ENCODE measurements at regions not wholly inside any gene's neighbourhood (a gene's known extent, or its start where the extent isn't known, plus 50 kb on each side); places are given as distances from the start of the nearest gene placed in this dataset.

- H3K4me3 ChIP-seq (ENCODE audit: low read length) = no peak overlapping the region
- H3K9me3 ChIP-seq (ENCODE audit: low read depth, low read length) = no peaks in the 10 kb centered on the region
- no peaks in the 10 kb centered on the region for H3K27me3 ChIP-seq (ENCODE audit: insufficient read depth, low read length)
- peaks cover 12% of the 10 kb centered on the region for H3K4me1 ChIP-seq (ENCODE audit: insufficient read depth, low read length)
Observed at GRCh38 chr6:11292594-11293236, 60.2 kb upstream of the NEDD9 start.

- Histone ChIP-seq H3K4me3 (ENCODE audit: low read length) (no peak overlapping the region), H3K9me3 (ENCODE audit: low read depth, low read length) (no peaks in the 10 kb centered on the region), H3K4me1 (ENCODE audit: insufficient read depth, low read length) (peaks cover 12% of the 10 kb centered on the region), H3K27me3 (ENCODE audit: insufficient read depth, low read length) (no peaks in the 10 kb centered on the region)
Observed at GRCh38 chr6:11292091-11292490, 59.6 kb upstream of the NEDD9 start.

GRCh38 chr6:11291582-11291981 lies 59.1 kb upstream of the NEDD9 start:
- Histone ChIP-seq H3K27me3 (ENCODE audit: insufficient read depth, low read length) (no peaks in the 10 kb centered on the region), H3K4me3 (ENCODE audit: low read length) (no peak overlapping the region), H3K4me1 (ENCODE audit: insufficient read depth, low read length) (peaks cover 12% of the 10 kb centered on the region), H3K9me3 (ENCODE audit: low read depth, low read length) (no peaks in the 10 kb centered on the region)

- H3K4me1 ChIP-seq (ENCODE audit: insufficient read depth, low read length) = peaks cover 12% of the 10 kb centered on the region
- H3K9me3 ChIP-seq (ENCODE audit: low read depth, low read length) = no peaks in the 10 kb centered on the region
- no peaks in the 10 kb centered on the region for H3K27me3 ChIP-seq (ENCODE audit: insufficient read depth, low read length)
- no peak overlapping the region for H3K4me3 ChIP-seq (ENCODE audit: low read length)
Observed at GRCh38 chr6:11290027-11290426, 57.6 kb upstream of the NEDD9 start.

- H3K4me1 ChIP-seq (ENCODE audit: insufficient read depth, low read length) = peaks cover 6% of the 10 kb centered on the region
- no peaks in the 10 kb centered on the region for H3K9me3 ChIP-seq (ENCODE audit: low read depth, low read length)
- H3K27me3 ChIP-seq (ENCODE audit: insufficient read depth, low read length) = no peaks in the 10 kb centered on the region
- no peak overlapping the region for H3K4me3 ChIP-seq (ENCODE audit: low read length)
Observed at GRCh38 chr6:11288065-11288464, 55.6 kb upstream of the NEDD9 start.

GRCh38 chr6:11284996-11285395 lies 52.5 kb upstream of the NEDD9 start:
- no peaks in the 10 kb centered on the region for H3K9me3 ChIP-seq (ENCODE audit: low read depth, low read length)
- no peaks in the 10 kb centered on the region for H3K27me3 ChIP-seq (ENCODE audit: insufficient read depth, low read length)
- H3K4me3 ChIP-seq (ENCODE audit: low read length) = no peak overlapping the region
- H3K4me1 ChIP-seq (ENCODE audit: insufficient read depth, low read length) = no peaks in the 10 kb centered on the region

GRCh38 chr6:11283629-11284028 lies 51.2 kb upstream of the NEDD9 start:
- no peaks in the 10 kb centered on the region for H3K9me3 ChIP-seq (ENCODE audit: low read depth, low read length)
- no peak overlapping the region for H3K4me3 ChIP-seq (ENCODE audit: low read length)
- no peaks in the 10 kb centered on the region for H3K27me3 ChIP-seq (ENCODE audit: insufficient read depth, low read length)
- no peaks in the 10 kb centered on the region for H3K4me1 ChIP-seq (ENCODE audit: insufficient read depth, low read length)

GRCh38 chr6:11282875-11283274 lies 50.4 kb upstream of the NEDD9 start:
- no peaks in the 10 kb centered on the region for H3K27me3 ChIP-seq (ENCODE audit: insufficient read depth, low read length)
- no peaks in the 10 kb centered on the region for H3K9me3 ChIP-seq (ENCODE audit: low read depth, low read length)
- no peaks in the 10 kb centered on the region for H3K4me1 ChIP-seq (ENCODE audit: insufficient read depth, low read length)
- H3K4me3 ChIP-seq (ENCODE audit: low read length) = no peak overlapping the region
